Karpas-422 (cell line): ENCODE measurements at regions not wholly inside any gene's neighbourhood (a gene's known extent, or its start where the extent isn't known, plus 50 kb on each side); places are given as distances from the start of the nearest gene placed in this dataset.
"Not testable (repeated sequence)": the region's sequence is repeated elsewhere in the genome, so short reads cannot be mapped to it uniquely, and the experiment has no call there.

Experiments
- DNase-seq: peaks from one replicate; pipeline ENCODE4 v3.0.0-alpha.2; 2015
- H2AFZ ChIP-seq: fragments of 200-600 bp; sonication (generic); 2 replicates; pipeline ENCODE4 v1.6.1; 2014; ENCODE audit warnings: antibody characterized with exemption, low read length, mixed read lengths
- H3K27ac ChIP-seq: fragments of 200-600 bp; sonication (generic); 2 replicates; pipeline ENCODE4 v1.5.1; 2014; ENCODE audit warnings: mild to moderate bottlenecking, low read length, moderate library complexity
- H3K27me3 ChIP-seq: fragments of 200-600 bp; sonication (generic); 2 replicates; pipeline ENCODE4 v1.6.1; 2014; ENCODE audit warnings: low read length, mixed read lengths
- H3K36me3 ChIP-seq: fragments of 200-600 bp; sonication (generic); 2 replicates; pipeline ENCODE4 v1.6.1; 2014; ENCODE audit warnings: low read length, mixed read lengths; ENCODE audit not compliant: insufficient read depth
- H3K4me1 ChIP-seq: fragments of 200-600 bp; sonication (generic); 2 replicates; pipeline ENCODE4 v1.6.1; 2014; ENCODE audit warnings: mild to moderate bottlenecking, low read length, mixed read lengths
- H3K4me2 ChIP-seq: fragments of 200-600 bp; sonication (generic); 2 replicates; pipeline ENCODE4 v1.6.1; 2014; ENCODE audit warnings: low read length, low read depth, mild to moderate bottlenecking; ENCODE audit not compliant: poor library complexity, severe bottlenecking
- H3K4me3 ChIP-seq: fragments of 200-600 bp; sonication (generic); 2 replicates; pipeline ENCODE4 v1.5.1; 2014; ENCODE audit warnings: mild to moderate bottlenecking, antibody characterized with exemption, low read length, mixed read lengths
- H3K79me2 ChIP-seq: fragments of 200-600 bp; sonication (generic); 2 replicates; pipeline ENCODE4 v1.6.1; 2014; ENCODE audit warnings: mild to moderate bottlenecking, low read length, mixed read lengths
- H3K9ac ChIP-seq: fragments of 200-600 bp; sonication (generic); 2 replicates; pipeline ENCODE4 v1.6.0; 2014; ENCODE audit warnings: low read length
- H3K9me2 ChIP-seq: fragments of 200-600 bp; sonication (generic), shearing (Covaris generic); replicated peaks from 2 replicates; pipeline ENCODE4 v1.6.0; 2014; ENCODE audit warnings: mild to moderate bottlenecking, low read length, moderate library complexity; ENCODE audit not compliant: insufficient read depth
- H3K9me3 ChIP-seq: fragments of 300-700, 200-600 bp; sonication (generic); 2 replicates; pipeline ENCODE4 v1.6.1; 2014; ENCODE audit warnings: low read length, mixed read lengths
- H4K20me1 ChIP-seq: fragments of 200-600 bp; sonication (generic); 2 replicates; pipeline ENCODE4 v1.6.1; 2014; ENCODE audit warnings: mild to moderate bottlenecking, antibody characterized with exemption, low read length, low read depth; ENCODE audit not compliant: insufficient read depth

GRCh38 chr4:116015062-116015461 is 901.6 kb upstream of the NDST4 start:
- Histone ChIP-seq H3K9ac (no peak overlapping the region), H2AFZ (no peak overlapping the region), H3K27ac (no peak overlapping the region), H4K20me1 (no peaks in the 10 kb centered on the region), H3K9me2 (no peaks in the 10 kb centered on the region), H3K4me3 (no peak overlapping the region), H3K4me1 (no peaks in the 10 kb centered on the region), H3K9me3 (peaks cover 40% of the 10 kb centered on the region), H3K27me3 (no peaks in the 10 kb centered on the region), H3K4me2 (no peak overlapping the region), H3K79me2 (no peaks in the 10 kb centered on the region), H3K36me3 (no peaks in the 10 kb centered on the region)
- peak; percentile 52 for DNase-seq

GRCh38 chr4:116010923-116011322 is 897.5 kb upstream of the NDST4 start:
- Histone ChIP-seq H4K20me1 (no peaks in the 10 kb centered on the region), H3K27ac (no peak overlapping the region), H3K9me3 (peaks cover 19% of the 10 kb centered on the region), H3K9ac (no peak overlapping the region), H3K9me2 (no peaks in the 10 kb centered on the region; the same call in 1 of the 2 replicates), H3K27me3 (no peaks in the 10 kb centered on the region), H3K4me1 (no peaks in the 10 kb centered on the region), H3K36me3 (no peaks in the 10 kb centered on the region), H3K79me2 (no peaks in the 10 kb centered on the region), H2AFZ (no peak overlapping the region), H3K4me3 (no peak overlapping the region), H3K4me2 (no peak overlapping the region)
- DNase-seq = no peak

- Histone ChIP-seq H3K9me3 (no peaks in the 10 kb centered on the region), H2AFZ (no peak overlapping the region), H3K27ac (no peak overlapping the region), H3K79me2 (no peaks in the 10 kb centered on the region), H3K36me3 (no peaks in the 10 kb centered on the region), H3K4me1 (no peaks in the 10 kb centered on the region), H3K4me2 (no peak overlapping the region), H4K20me1 (no peaks in the 10 kb centered on the region), H3K9me2 (no peaks in the 10 kb centered on the region; the same call in 1 of the 2 replicates), H3K27me3 (no peaks in the 10 kb centered on the region), H3K4me3 (no peak overlapping the region), H3K9ac (no peak overlapping the region)
- DNase-seq = no peak
These were observed 892.3 kb upstream of the NDST4 start for GRCh38 chr4:116005806-116006088.

- Histone ChIP-seq H3K9me2 (no peaks in the 10 kb centered on the region; the same call in 1 of the 2 replicates), H3K36me3 (no peaks in the 10 kb centered on the region), H3K27ac (no peak overlapping the region), H3K9ac (no peak overlapping the region), H3K4me3 (no peak overlapping the region), H2AFZ (no peak overlapping the region), H4K20me1 (no peaks in the 10 kb centered on the region), H3K79me2 (no peaks in the 10 kb centered on the region), H3K4me2 (no peak overlapping the region), H3K9me3 (no peaks in the 10 kb centered on the region), H3K27me3 (no peaks in the 10 kb centered on the region), H3K4me1 (no peaks in the 10 kb centered on the region)
- no peak for DNase-seq
These were observed 891.8 kb upstream of the NDST4 start for GRCh38 chr4:116005037-116005805.

- H3K79me2 ChIP-seq = no peaks in the 10 kb centered on the region
- no peaks in the 10 kb centered on the region for H3K9me3 ChIP-seq
- no peak overlapping the region for H3K9ac ChIP-seq
- H3K4me1 ChIP-seq = no peaks in the 10 kb centered on the region
- H2AFZ ChIP-seq = no peak overlapping the region
- H3K9me2 ChIP-seq = no peaks in the 10 kb centered on the region
- no peak overlapping the region for H3K27ac ChIP-seq
- no peaks in the 10 kb centered on the region for H3K36me3 ChIP-seq
- H3K27me3 ChIP-seq = no peaks in the 10 kb centered on the region
- no peak overlapping the region for H3K4me3 ChIP-seq
- no peak overlapping the region for H3K4me2 ChIP-seq
- H4K20me1 ChIP-seq = no peaks in the 10 kb centered on the region
- no peak for DNase-seq
These were observed 887.9 kb upstream of the NDST4 start for GRCh38 chr4:116001291-116001690.

- Histone ChIP-seq H4K20me1 (no peaks in the 10 kb centered on the region), H3K9me2 (no peaks in the 10 kb centered on the region; the same call in 1 of the 2 replicates), H3K36me3 (no peaks in the 10 kb centered on the region), H2AFZ (no peak overlapping the region), H3K9me3 (no peaks in the 10 kb centered on the region), H3K27me3 (no peaks in the 10 kb centered on the region), H3K4me3 (no peak overlapping the region), H3K4me1 (no peaks in the 10 kb centered on the region), H3K79me2 (no peaks in the 10 kb centered on the region), H3K4me2 (no peak overlapping the region), H3K9ac (no peak overlapping the region), H3K27ac (no peak overlapping the region)
- no peak for DNase-seq
These were observed 873.2 kb upstream of the NDST4 start for GRCh38 chr4:115986573-115986972.

GRCh38 chr4:115975421-115976001 is 862.1 kb upstream of the NDST4 start:
- DNase-seq, H3K4me2 ChIP-seq, H3K9me2 ChIP-seq, H3K9ac ChIP-seq, H4K20me1 ChIP-seq, H3K9me3 ChIP-seq, H3K27me3 ChIP-seq, H3K79me2 ChIP-seq, H2AFZ ChIP-seq, H3K27ac ChIP-seq, H3K36me3 ChIP-seq, H3K4me1 ChIP-seq, H3K4me3 ChIP-seq: not testable (repeated sequence)

- Histone ChIP-seq H3K27ac (no peak overlapping the region), H3K9me2 (no peaks in the 10 kb centered on the region), H4K20me1 (no peaks in the 10 kb centered on the region), H3K4me1 (no peaks in the 10 kb centered on the region), H3K27me3 (no peaks in the 10 kb centered on the region), H3K4me3 (no peak overlapping the region), H3K9me3 (no peaks in the 10 kb centered on the region), H2AFZ (no peak overlapping the region), H3K79me2 (no peaks in the 10 kb centered on the region), H3K36me3 (no peaks in the 10 kb centered on the region), H3K9ac (no peak overlapping the region), H3K4me2 (no peak overlapping the region)
- DNase-seq = no peak
These were observed 860.3 kb upstream of the NDST4 start for GRCh38 chr4:115973768-115974167.
